ENCODE measurements at regions not wholly inside any gene's neighbourhood (a gene's known extent, or its start where the extent isn't known, plus 50 kb on each side); places are given as distances from the start of the nearest gene placed in this dataset.

DNA sequence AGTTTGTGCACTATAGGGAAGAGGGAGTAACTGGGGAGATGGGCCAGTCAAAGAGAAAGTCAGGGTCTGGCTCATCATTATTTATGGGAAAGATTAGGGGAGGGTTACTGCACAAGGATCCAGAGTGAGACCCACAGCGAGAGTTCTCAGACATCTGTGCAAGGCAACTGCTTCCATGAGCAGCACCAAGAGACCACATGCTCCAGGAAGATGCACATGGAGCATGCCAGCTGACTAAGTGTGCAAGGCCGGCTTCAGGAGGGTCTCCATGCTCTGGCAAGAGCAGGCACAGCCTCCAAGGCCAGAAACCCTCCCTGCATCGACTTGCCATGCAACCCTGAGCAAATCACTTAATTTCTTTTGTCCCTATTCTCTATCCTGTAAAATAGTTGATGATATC lies 616.9 kb downstream of the CSNK1G3 start (continued):
- TF ChIP-seq MEIS2 (CRISPR knock-in tag; IDR thresholded peaks at IDR 0.05) (no peak), ZNF331 (CRISPR knock-in tag; IDR thresholded peaks at IDR 0.05) (no peak), RARA (CRISPR knock-in tag; IDR thresholded peaks at IDR 0.05) (no peak), AGO1 (IDR thresholded peaks at IDR 0.05; ENCODE audit: low read depth, low read length, poor library complexity, severe bottlenecking) (no peak), ZNF766 (CRISPR knock-in tag; IDR thresholded peaks at IDR 0.05; ENCODE audit: borderline replicate concordance) (no peak), NFE2 (CRISPR knock-in tag; IDR thresholded peaks at IDR 0.05) (no peak), ZNF850 (CRISPR knock-in tag; conservative IDR thresholded peaks at IDR 0.05) (no peak), ZBTB8A (CRISPR knock-in tag; IDR thresholded peaks at IDR 0.05; ENCODE audit: borderline replicate concordance, low read depth) (no peak), CREM (IDR thresholded peaks at IDR 0.05) (no peak), CREM (CRISPR knock-in tag; IDR thresholded peaks at IDR 0.05) (no peak), ATRX (CRISPR knock-in tag; IDR thresholded peaks at IDR 0.05; ENCODE audit: borderline replicate concordance) (no peak)
- TF ChIP-seq, protein P1, sequence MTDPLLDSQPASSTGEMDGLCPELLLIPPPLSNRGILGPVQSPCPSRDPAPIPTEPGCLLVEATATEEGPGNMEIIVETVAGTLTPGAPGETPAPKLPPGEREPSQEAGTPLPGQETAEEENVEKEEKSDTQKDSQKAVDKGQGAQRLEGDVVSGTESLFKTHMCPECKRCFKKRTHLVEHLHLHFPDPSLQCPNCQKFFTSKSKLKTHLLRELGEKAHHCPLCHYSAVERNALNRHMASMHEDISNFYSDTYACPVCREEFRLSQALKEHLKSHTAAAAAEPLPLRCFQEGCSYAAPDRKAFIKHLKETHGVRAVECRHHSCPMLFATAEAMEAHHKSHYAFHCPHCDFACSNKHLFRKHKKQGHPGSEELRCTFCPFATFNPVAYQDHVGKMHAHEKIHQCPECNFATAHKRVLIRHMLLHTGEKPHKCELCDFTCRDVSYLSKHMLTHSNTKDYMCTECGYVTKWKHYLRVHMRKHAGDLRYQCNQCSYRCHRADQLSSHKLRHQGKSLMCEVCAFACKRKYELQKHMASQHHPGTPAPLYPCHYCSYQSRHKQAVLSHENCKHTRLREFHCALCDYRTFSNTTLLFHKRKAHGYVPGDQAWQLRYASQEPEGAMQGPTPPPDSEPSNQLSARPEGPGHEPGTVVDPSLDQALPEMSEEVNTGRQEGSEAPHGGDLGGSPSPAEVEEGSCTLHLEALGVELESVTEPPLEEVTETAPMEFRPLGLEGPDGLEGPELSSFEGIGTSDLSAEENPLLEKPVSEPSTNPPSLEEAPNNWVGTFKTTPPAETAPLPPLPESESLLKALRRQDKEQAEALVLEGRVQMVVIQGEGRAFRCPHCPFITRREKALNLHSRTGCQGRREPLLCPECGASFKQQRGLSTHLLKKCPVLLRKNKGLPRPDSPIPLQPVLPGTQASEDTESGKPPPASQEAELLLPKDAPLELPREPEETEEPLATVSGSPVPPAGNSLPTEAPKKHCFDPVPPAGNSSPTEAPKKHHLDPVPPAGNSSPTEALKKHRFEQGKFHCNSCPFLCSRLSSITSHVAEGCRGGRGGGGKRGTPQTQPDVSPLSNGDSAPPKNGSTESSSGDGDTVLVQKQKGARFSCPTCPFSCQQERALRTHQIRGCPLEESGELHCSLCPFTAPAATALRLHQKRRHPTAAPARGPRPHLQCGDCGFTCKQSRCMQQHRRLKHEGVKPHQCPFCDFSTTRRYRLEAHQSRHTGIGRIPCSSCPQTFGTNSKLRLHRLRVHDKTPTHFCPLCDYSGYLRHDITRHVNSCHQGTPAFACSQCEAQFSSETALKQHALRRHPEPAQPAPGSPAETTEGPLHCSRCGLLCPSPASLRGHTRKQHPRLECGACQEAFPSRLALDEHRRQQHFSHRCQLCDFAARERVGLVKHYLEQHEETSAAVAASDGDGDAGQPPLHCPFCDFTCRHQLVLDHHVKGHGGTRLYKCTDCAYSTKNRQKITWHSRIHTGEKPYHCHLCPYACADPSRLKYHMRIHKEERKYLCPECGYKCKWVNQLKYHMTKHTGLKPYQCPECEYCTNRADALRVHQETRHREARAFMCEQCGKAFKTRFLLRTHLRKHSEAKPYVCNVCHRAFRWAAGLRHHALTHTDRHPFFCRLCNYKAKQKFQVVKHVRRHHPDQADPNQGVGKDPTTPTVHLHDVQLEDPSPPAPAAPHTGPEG (CRISPR knock-in tag; IDR thresholded peaks at IDR 0.05), result no peak
- TF ChIP-seq, protein P2, sequence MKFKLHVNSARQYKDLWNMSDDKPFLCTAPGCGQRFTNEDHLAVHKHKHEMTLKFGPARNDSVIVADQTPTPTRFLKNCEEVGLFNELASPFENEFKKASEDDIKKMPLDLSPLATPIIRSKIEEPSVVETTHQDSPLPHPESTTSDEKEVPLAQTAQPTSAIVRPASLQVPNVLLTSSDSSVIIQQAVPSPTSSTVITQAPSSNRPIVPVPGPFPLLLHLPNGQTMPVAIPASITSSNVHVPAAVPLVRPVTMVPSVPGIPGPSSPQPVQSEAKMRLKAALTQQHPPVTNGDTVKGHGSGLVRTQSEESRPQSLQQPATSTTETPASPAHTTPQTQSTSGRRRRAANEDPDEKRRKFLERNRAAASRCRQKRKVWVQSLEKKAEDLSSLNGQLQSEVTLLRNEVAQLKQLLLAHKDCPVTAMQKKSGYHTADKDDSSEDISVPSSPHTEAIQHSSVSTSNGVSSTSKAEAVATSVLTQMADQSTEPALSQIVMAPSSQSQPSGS (CRISPR knock-in tag; IDR thresholded peaks at IDR 0.05), result no peak
